ACHN (cell line): ENCODE measurements at regions not wholly inside any gene's neighbourhood (a gene's known extent, or its start where the extent isn't known, plus 50 kb on each side); places are given as distances from the start of the nearest gene placed in this dataset.
"Not testable (repeated sequence)": the region's sequence is repeated elsewhere in the genome, so short reads cannot be mapped to it uniquely, and the experiment has no call there.

Experiments
- DNase-seq: peaks from one replicate; pipeline ENCODE4 v3.0.0-alpha.2; 2015
- in situ Hi-C: cut with HindIII; loops from 2 replicates; pipeline ENCODE4 v1.10.0; 2017; ENCODE audit warnings: low sequenced_read_pairs, low pct_ligation_motif_present, low pct_unique_long_range_greater_than_20kb

GRCh38 chr2:38464971-38465788 lies 88.1 kb upstream of the ATL2 start:
- in situ Hi-C loops, result no loop called here
- no peak for DNase-seq

- DNase-seq, result no peak
- in situ Hi-C loops, result no loop called here
Observed at GRCh38 chr2:38463752-38464151, 86.7 kb upstream of the ATL2 start.

- peak; percentile 90 for DNase-seq
- in situ Hi-C loops, result no loop called here
Observed at GRCh38 chr2:38462121-38462661, 85.1 kb upstream of the ATL2 start.

- in situ Hi-C loops, result no loop called here
Observed at GRCh38 chr2:38461470-38461869, 84.4 kb upstream of the ATL2 start.

GRCh38 chr2:38460313-38460712 lies 83.2 kb upstream of the ATL2 start:
- in situ Hi-C loops, result no loop called here
- DNase-seq, result no peak

More at GRCh38 chr2:38461470-38461869, 84.4 kb upstream of the ATL2 start:
- DNase-seq, result no peak

- in situ Hi-C loops, result no loop called here
- no peak for DNase-seq
Observed at GRCh38 chr2:38454081-38454480, 77.0 kb upstream of the ATL2 start.

GRCh38 chr2:38451778-38452177 lies 74.7 kb upstream of the ATL2 start:
- DNase-seq, in situ Hi-C loops: not testable (repeated sequence)

GRCh38 chr2:38450509-38450908 lies 73.4 kb upstream of the ATL2 start:
- no peak for DNase-seq
- in situ Hi-C loops, result no loop called here

GRCh38 chr2:38448692-38449410 lies 71.8 kb upstream of the ATL2 start:
- in situ Hi-C loops, result no loop called here
- DNase-seq, result no peak

GRCh38 chr2:38446906-38447561 lies 70.0 kb upstream of the ATL2 start:
- in situ Hi-C loops, result no loop called here
- DNase-seq, result no peak

GRCh38 chr2:38446418-38446817 lies 69.3 kb upstream of the ATL2 start:
- in situ Hi-C loops, result no loop called here
- DNase-seq, result no peak

GRCh38 chr2:38444247-38444646 lies 67.2 kb upstream of the ATL2 start:
- in situ Hi-C loops, result no loop called here
- DNase-seq, result no peak

GRCh38 chr2:38442643-38443541 lies 65.8 kb upstream of the ATL2 start:
- no peak for DNase-seq
- in situ Hi-C loops, result no loop called here

GRCh38 chr2:38441346-38441745 lies 64.3 kb upstream of the ATL2 start:
- DNase-seq, result no peak
- in situ Hi-C loops, result no loop called here

- in situ Hi-C loops, result no loop called here
- no peak for DNase-seq
Observed at GRCh38 chr2:38440655-38441054, 63.6 kb upstream of the ATL2 start.

- DNase-seq, result no peak
Observed at GRCh38 chr2:38439863-38440262, 62.8 kb upstream of the ATL2 start.

GRCh38 chr2:38438883-38439612 lies 62.0 kb upstream of the ATL2 start:
- in situ Hi-C loops, result no loop called here
- peak; percentile 11 for DNase-seq

More at GRCh38 chr2:38439863-38440262, 62.8 kb upstream of the ATL2 start:
- in situ Hi-C loops, result no loop called here
